B cell (primary cell): ENCODE measurements at regions not wholly inside any gene's neighbourhood (a gene's known extent, or its start where the extent isn't known, plus 50 kb on each side); places are given as distances from the start of the nearest gene placed in this dataset.

Experiments
- ATAC-seq: fragments of 200-7000 bp; cut with Tn5 transposase; one replicate; pipeline ENCODE4 v1.10.0; 2021; ENCODE audit warnings: low read depth, mild to moderate bottlenecking, moderate number of reproducible peaks, moderate library complexity
- CTCF ChIA-PET: fragments of 350-600 bp; sonication (Branson Sonifier 250); formaldehyde crosslinking; loops from one replicate; lab custom pipeline; 2021; ENCODE audit warnings: antibody characterized with exemption, inconsistent platforms; lab: Charles Lee
- POLR2A ChIA-PET: fragments of 350-600 bp; sonication (Branson Sonifier 250); formaldehyde crosslinking; loops from one replicate; lab custom pipeline; 2021; ENCODE audit warnings: antibody characterized with exemption; lab: Charles Lee
- DNase-seq: peaks from one replicate; pipeline ENCODE4 v3.0.0; 2013
- H2AFZ ChIP-seq: 2 replicates; pipeline ENCODE4 v1.6.1; 2012; ENCODE audit warnings: mild to moderate bottlenecking, low read depth, low read length; ENCODE audit not compliant: insufficient read depth, poor library complexity, severe bottlenecking
- H3K27ac ChIP-seq, 2 donors: 1 replicate in 1 of 2; 2 replicates in 1 of 2; pipeline ENCODE4 v1.5.1; 2012 to 2013; ENCODE audit warnings: low read length in 2 of 2, mild to moderate bottlenecking in 2 of 2, moderate library complexity in 1 of 2
- H3K27me3 ChIP-seq, 4 experiments: fragments of 200-600 bp in 1 of 4; sonication (generic) in 1 of 4; replicated peaks in 1 of 4; 1 replicate in 2 of 4; 2 replicates in 2 of 4; pipeline versions ENCODE4 v1.6.1 to v1.7.0; 2013 to 2016; ENCODE audit warnings: low read length in 3 of 4, mild to moderate bottlenecking in 2 of 4, mixed read lengths in 1 of 4, moderate library complexity in 1 of 4; ENCODE audit not compliant: insufficient read depth in 4 of 4, control insufficient read depth in 3 of 4; ENCODE audit errors: control extremely low read depth in 1 of 4
- H3K36me3 ChIP-seq, 2 experiments: replicated peaks in 1 of 2; 1 replicate in 1 of 2; 2 replicates in 1 of 2; pipeline versions ENCODE4 v1.6.1 to v1.7.1; 2013; ENCODE audit warnings: low read length in 1 of 2; ENCODE audit not compliant: insufficient read depth in 2 of 2, control insufficient read depth in 1 of 2; ENCODE audit errors: control extremely low read depth in 1 of 2, extremely low read depth in 1 of 2
- H3K4me1 ChIP-seq, 2 donors: fragments of 200-600 bp in 1 of 2; sonication (generic) in 1 of 2; 1 replicate in 1 of 2; 2 replicates in 1 of 2; pipeline versions ENCODE4 v1.5.1 to v1.6.1; 2013 to 2017; ENCODE audit warnings: low read length in 2 of 2; ENCODE audit not compliant: control insufficient read depth in 2 of 2, insufficient read depth in 2 of 2
- H3K4me2 ChIP-seq: replicated peaks from 2 replicates; pipeline ENCODE3; 2012; ENCODE audit warnings: mild to moderate bottlenecking, low read depth, low read length; ENCODE audit not compliant: poor library complexity, severe bottlenecking
- H3K4me3 ChIP-seq, 5 experiments: fragments of 200-600 bp in 1 of 5; sonication (generic) in 1 of 5; 1 replicate in 3 of 5; 2 replicates in 2 of 5; pipeline versions ENCODE4 v1.5.1 to v1.7.0; 2011 to 2016; ENCODE audit warnings: low read length in 4 of 5, mild to moderate bottlenecking in 4 of 5, low read depth in 2 of 5, control low read depth in 1 of 5, moderate library complexity in 1 of 5; ENCODE audit not compliant: insufficient read depth in 1 of 5; ENCODE audit errors: control extremely low read depth in 1 of 5, extremely low read depth in 1 of 5
- H3K79me2 ChIP-seq: fragments of 200-600 bp; sonication (generic); one replicate; pipeline ENCODE4 v1.6.0; 2016; ENCODE audit warnings: low read length; ENCODE audit not compliant: control insufficient read depth, insufficient read depth
- H3K9ac ChIP-seq: fragments of 200-600 bp; sonication (generic); 2 replicates; pipeline ENCODE4 v1.6.1; 2017; ENCODE audit warnings: mild to moderate bottlenecking, low read length, moderate library complexity
- H3K9me3 ChIP-seq, 3 donors: one replicate each; pipeline versions ENCODE4 v1.6.1 to v1.7.1; 2013; ENCODE audit warnings: low read length in 2 of 3; ENCODE audit not compliant: control insufficient read depth in 2 of 3, insufficient read depth in 1 of 3; ENCODE audit errors: control extremely low read depth in 1 of 3
- H4K20me1 ChIP-seq: 2 replicates; pipeline ENCODE4 v1.6.0; 2012; ENCODE audit warnings: mild to moderate bottlenecking, low read length; ENCODE audit not compliant: insufficient read depth, control insufficient read depth, poor library complexity, severe bottlenecking
- H3K27ac Mint-ChIP-seq: one replicate; pipeline ENCODE4 v1.8.0; 2021; ENCODE audit warnings: mixed read lengths
- H3K27me3 Mint-ChIP-seq: one replicate; pipeline ENCODE4 v1.8.0; 2021; ENCODE audit warnings: mixed read lengths
- H3K4me1 Mint-ChIP-seq: one replicate; pipeline ENCODE4 v1.8.0; 2021; ENCODE audit warnings: mixed read lengths
- H3K4me3 Mint-ChIP-seq: one replicate; pipeline ENCODE4 v1.8.0; 2021; ENCODE audit warnings: mixed read lengths
- H3K9me3 Mint-ChIP-seq: one replicate; pipeline ENCODE4 v1.8.0; 2022; ENCODE audit warnings: mixed read lengths; ENCODE audit not compliant: insufficient read depth
- EZH2 ChIP-seq: IDR thresholded peaks from 2 replicates; pipeline ENCODE4 v1.6.1; 2012; ENCODE audit warnings: borderline replicate concordance, low read depth, mild to moderate bottlenecking, moderate library complexity, low read length; ENCODE audit not compliant: insufficient read depth, poor library complexity, severe bottlenecking
- WGBS: methylation state at CpG from one replicate; pipeline ENCODE4 v1.1.5; 2013; ENCODE audit warnings: missing lambda C conversion rate; ENCODE audit not compliant: insufficient coverage; 5-methylcytosine and 5-hydroxymethylcytosine counted together
- intact Hi-C: fragments of 100-400 bp; cut with micrococcal nuclease; formaldehyde crosslinking; loops from one replicate; pipeline ENCODE4 v1.10.0; 2022
- TF ChIP-seq, protein P1 (sequence below): fragments of 200-600 bp; IDR thresholded peaks from one replicate; pipeline ENCODE4 v1.8.0; 2022; ENCODE audit warnings: antibody characterized with exemption, mild to moderate bottlenecking

- WGBS, result no CpG with 5 or more reads among the region's 2 CpGs
- Mint-ChIP-seq H3K4me3 (no peak overlapping the region), H3K9me3 (no peaks in the 10 kb centered on the region), H3K27me3 (no peaks in the 10 kb centered on the region), H3K27ac (no peak overlapping the region), H3K4me1 (no peaks in the 10 kb centered on the region)
- Histone ChIP-seq H3K36me3 (no peaks in the 10 kb centered on the region), H3K4me1 (no peaks in the 10 kb centered on the region), H3K9ac (no peak overlapping the region), H2AFZ (no peak overlapping the region), H3K4me2 (no peak overlapping the region), H3K27ac (no peak overlapping the region), H3K27me3 (no peaks in the 10 kb centered on the region), H4K20me1 (no peaks in the 10 kb centered on the region), H3K79me2 (no peaks in the 10 kb centered on the region), H3K4me3 (no peak overlapping the region), H3K9me3 (no peaks in the 10 kb centered on the region)
- ChIA-PET CTCF (interaction anchor here (0.6 kb wide), 1 partner anchor 152 kb away, joined by 3 read pairs; no protein-coding TSS in a partner anchor), POLR2A (no interaction called here)
- ATAC-seq (no peak), DNase-seq (no peak)
- TF ChIP-seq, protein P1, sequence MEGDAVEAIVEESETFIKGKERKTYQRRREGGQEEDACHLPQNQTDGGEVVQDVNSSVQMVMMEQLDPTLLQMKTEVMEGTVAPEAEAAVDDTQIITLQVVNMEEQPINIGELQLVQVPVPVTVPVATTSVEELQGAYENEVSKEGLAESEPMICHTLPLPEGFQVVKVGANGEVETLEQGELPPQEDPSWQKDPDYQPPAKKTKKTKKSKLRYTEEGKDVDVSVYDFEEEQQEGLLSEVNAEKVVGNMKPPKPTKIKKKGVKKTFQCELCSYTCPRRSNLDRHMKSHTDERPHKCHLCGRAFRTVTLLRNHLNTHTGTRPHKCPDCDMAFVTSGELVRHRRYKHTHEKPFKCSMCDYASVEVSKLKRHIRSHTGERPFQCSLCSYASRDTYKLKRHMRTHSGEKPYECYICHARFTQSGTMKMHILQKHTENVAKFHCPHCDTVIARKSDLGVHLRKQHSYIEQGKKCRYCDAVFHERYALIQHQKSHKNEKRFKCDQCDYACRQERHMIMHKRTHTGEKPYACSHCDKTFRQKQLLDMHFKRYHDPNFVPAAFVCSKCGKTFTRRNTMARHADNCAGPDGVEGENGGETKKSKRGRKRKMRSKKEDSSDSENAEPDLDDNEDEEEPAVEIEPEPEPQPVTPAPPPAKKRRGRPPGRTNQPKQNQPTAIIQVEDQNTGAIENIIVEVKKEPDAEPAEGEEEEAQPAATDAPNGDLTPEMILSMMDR, result no peak
- TF ChIP-seq EZH2, result no peak
- intact Hi-C loops, result no loop called here
Observed at GRCh38 chr6:119677384-119677783, 327.8 kb upstream of the MAN1A1 start.

DNA sequence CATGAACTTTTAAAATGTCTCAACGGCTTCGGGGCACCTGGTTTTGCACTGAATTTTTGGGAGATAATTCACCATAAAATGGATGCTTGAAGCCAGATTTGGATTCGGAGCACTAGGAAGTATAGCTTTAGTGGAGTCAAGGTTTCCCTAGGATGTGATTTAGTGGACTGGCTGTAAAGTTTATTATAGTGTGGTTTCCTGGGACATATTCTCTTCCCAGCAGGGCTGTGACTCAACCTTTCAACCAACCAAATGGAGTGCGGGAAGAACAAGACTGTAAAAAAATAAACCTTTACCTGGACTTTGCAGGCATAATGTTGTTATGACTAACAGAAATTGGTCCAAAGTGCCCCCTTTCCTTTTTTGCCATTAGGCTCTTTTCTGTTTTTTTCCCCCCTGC, 327.4 kb upstream of the MAN1A1 start:
- H3K4me3 Mint-ChIP-seq, result no peak overlapping the region
- H3K36me3 ChIP-seq, result no peaks in the 10 kb centered on the region
- CTCF ChIA-PET, result interaction anchor here (0.6 kb wide), 1 partner anchor 152 kb away, joined by 3 read pairs; no protein-coding TSS in a partner anchor
- no peaks in the 10 kb centered on the region for H3K27me3 Mint-ChIP-seq
- no peak overlapping the region for H3K4me3 ChIP-seq
- 84% methylated on average over 3 of the region's 4 CpGs for WGBS
- no peak overlapping the region for H3K9ac ChIP-seq
- H2AFZ ChIP-seq, result no peak overlapping the region
- H3K27ac Mint-ChIP-seq, result no peak overlapping the region
- intact Hi-C loops, result no loop called here
- H3K27ac ChIP-seq, result no peak overlapping the region
- no peaks in the 10 kb centered on the region for H3K27me3 ChIP-seq
- POLR2A ChIA-PET, result no interaction called here
- no peaks in the 10 kb centered on the region for H4K20me1 ChIP-seq
- no peaks in the 10 kb centered on the region for H3K79me2 ChIP-seq
- H3K4me1 Mint-ChIP-seq, result no peaks in the 10 kb centered on the region
- ATAC-seq (no peak), DNase-seq (no peak)
- H3K9me3 ChIP-seq, result no peaks in the 10 kb centered on the region
- no peak overlapping the region for H3K4me2 ChIP-seq
- no peaks in the 10 kb centered on the region for H3K4me1 ChIP-seq
- no peaks in the 10 kb centered on the region for H3K9me3 Mint-ChIP-seq
- no peak for TF ChIP-seq EZH2
- TF ChIP-seq, protein P1, result no peak
